Left renal pelvis (tissue), 4 donors: ENCODE measurements at regions not wholly inside any gene's neighbourhood (a gene's known extent, or its start where the extent isn't known, plus 50 kb on each side); places are given as distances from the start of the nearest gene placed in this dataset.

ENCODE experiments used
- DNase-seq, 4 donors: peaks; one replicate each; pipeline ENCODE4 v3.0.0-alpha.2; 2013; ENCODE audit warnings: low read depth in 4 of 4, low spot score in 3 of 4

GRCh38 chr17:77375917-77376651 lies 235.3 kb downstream of the SEC14L1 start:
- DNase-seq: no peak

- no peak for DNase-seq
Measured at GRCh38 chr17:77376795-77377709, 236.3 kb downstream of the SEC14L1 start.

DNA sequence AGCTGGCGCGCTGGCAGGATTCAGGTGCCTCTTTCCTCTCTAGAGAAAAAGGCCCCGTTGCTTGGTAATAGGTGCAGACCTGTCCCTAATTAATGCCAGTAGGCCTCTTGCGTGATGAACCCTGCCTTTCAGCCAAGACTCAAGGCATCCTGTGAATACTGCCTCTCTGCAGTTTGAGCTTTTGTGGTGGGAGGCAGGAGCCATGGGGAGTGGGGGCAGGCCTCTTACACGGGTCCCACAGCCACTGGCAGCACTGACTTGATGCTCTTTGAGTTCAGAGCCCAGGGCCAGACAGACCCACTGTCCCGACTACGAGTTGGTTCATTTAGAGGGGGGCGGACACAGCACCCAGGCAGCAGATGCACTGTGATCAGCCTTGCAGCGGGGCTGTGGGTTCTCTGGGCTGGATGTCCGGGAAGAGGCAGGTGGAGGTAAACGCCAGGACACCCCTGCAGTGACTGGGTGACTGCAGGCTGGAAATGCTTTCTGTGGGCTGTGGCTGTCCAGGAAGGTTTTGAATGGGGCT lies 237.0 kb downstream of the SEC14L1 start:
- DNase-seq: no peak

DNA sequence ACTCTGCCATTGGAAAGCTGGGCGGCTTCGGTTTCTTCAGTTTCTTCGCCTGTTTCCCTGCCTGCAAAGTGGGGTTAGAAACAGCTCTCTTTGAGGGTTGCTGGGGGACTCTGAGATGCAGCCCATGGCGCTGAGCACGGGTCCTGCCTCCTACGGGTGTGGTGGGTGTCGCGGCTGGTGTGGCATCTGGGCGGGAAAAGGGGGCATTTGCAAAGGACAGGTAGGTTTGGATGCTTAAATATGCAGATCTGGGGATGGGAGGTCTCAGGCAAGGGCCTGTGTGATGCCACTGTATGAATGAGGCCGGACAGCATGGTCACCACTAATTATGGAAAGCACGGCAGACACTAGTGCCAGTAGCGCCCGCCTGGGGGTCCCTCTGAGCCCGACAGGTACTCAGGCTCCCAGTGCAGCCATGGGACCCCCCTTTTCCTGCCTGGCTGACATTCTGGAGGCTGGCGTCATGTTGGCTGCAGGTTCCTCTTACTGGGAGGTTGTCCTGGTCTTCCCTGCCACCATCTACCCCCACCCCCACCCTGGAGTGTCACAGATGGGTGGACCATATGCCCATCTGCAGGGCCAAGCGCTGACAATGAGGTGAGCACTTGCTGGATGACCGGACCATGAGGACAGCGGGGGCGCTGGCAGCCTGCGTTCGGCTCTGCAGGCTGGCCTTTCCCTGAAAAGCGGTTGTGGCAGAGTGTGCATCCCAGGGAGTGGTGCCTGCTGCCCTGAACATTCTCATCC lies 237.7 kb downstream of the SEC14L1 start:
- no peak for DNase-seq

- DNase-seq: no peak
Measured at GRCh38 chr17:77379065-77379428, 238.3 kb downstream of the SEC14L1 start.

DNA sequence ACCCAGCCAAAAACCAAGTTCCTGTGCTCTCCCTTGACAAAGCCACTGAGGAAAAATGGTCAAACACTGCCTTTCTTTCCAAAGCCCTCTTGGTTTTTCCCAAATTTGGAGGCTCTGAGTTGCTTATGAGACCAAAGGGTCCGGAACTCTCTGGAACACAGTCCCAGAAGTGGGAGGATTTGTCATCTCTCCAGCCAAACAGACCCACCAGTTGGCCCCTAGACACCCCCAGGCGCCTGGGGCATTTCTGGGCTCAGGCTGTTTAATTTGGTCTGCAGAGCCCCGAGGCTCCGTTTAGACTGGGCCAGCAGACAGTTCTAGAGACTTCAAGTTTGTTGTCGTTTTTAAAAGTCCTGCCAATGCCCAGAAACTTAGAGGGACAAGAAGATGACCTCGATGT lies 239.1 kb downstream of the SEC14L1 start:
- no peak for DNase-seq

GRCh38 chr17:77380395-77381184 lies 239.8 kb downstream of the SEC14L1 start:
- DNase-seq: no peak

- DNase-seq: no peak
Measured at GRCh38 chr17:77381185-77381700, 240.5 kb downstream of the SEC14L1 start.

GRCh38 chr17:77381731-77382130 lies 241.0 kb downstream of the SEC14L1 start:
- DNase-seq: no peak

- DNase-seq: no peak
Measured at GRCh38 chr17:77382356-77382911, 241.7 kb downstream of the SEC14L1 start.

GRCh38 chr17:77382966-77383612 lies 242.3 kb downstream of the SEC14L1 start:
- no peak for DNase-seq

DNA sequence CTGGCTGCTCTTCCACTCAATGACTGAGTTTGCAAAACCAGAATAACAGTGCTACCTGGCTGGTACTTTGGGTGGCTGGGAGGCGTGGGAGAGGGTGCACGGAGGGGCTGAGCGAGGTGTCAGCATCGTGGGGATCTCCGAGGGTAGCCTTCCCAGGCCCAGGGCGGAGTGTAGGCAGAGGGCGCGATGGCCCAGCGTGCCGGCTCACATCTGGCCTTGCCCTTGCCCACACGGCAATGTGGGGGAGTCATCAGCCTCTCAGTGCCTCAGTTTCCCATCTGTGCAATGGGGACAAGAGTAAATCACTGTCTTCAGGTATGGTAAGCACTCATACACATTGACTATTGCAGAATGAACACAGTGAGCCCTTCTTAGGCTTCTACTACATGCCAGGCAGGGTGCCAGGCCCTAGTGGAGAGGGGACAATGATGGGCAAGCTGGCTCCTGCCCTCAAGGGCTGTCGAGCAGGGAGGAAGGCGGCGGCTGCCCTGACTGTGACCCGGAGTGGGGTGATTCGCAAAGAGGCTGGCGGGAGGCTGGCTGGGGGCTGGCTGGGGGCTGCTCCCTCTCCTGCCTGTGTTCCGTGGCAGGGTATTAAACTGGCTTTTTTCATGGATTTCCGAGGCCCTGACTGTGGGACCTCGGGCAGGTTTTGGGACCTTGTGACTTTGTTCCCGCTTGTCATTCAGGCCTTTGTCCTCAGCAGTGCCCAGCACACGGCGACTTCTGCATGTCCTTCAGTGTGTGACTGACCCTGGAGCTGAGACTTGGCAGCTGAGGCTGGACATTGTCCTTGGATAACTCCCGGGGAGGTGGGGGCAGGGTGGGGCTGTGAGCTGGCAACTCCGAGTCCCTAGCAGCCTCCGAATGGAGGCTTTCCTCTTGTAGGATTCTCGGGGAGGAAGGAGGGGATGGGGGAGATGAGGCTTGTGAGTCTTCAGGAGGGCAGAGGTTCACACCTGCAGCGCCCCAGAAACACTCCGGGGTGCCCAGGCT lies 243.1 kb downstream of the SEC14L1 start:
- no peak for DNase-seq

- DNase-seq: no peak
Measured at GRCh38 chr17:77385750-77386501, 245.2 kb downstream of the SEC14L1 start.

GRCh38 chr17:77386502-77387192 lies 245.9 kb downstream of the SEC14L1 start:
- no peak for DNase-seq

GRCh38 chr17:77387891-77388290 lies 247.1 kb downstream of the SEC14L1 start:
- DNase-seq: no peak
